HL-60 (cell line): ENCODE measurements at regions not wholly inside any gene's neighbourhood (a gene's known extent, or its start where the extent isn't known, plus 50 kb on each side); places are given as distances from the start of the nearest gene placed in this dataset.
A peak's percentile ranks its signal among the peaks of the same experiment; 100 is the strongest.

Experiments
- DNase-seq, 2 experiments: peaks; one replicate each; pipeline ENCODE4 v3.0.0-alpha.2; 2010 to 2020; ENCODE audit warnings: low read depth in 1 of 2, low spot score in 1 of 2
- H3K27ac ChIP-seq: fragments of 250-450 bp; sonication (Bioruptor Pico); replicated peaks from 2 replicates; pipeline ENCODE4 v1.5.1; 2020; ENCODE audit warnings: mild to moderate bottlenecking, moderate library complexity
- H3K27me3 ChIP-seq: fragments of 250-450 bp; sonication (Bioruptor Pico); 2 replicates; pipeline ENCODE4 v1.5.1; 2021; ENCODE audit warnings: mild to moderate bottlenecking, moderate library complexity; ENCODE audit not compliant: insufficient read depth, poor library complexity, severe bottlenecking
- H3K4me3 ChIP-seq: replicated peaks from 2 replicates; pipeline ENCODE4 v1.5.1; 2011; ENCODE audit warnings: mild to moderate bottlenecking, control low read depth, low read length; ENCODE audit not compliant: insufficient read depth
- GABPA ChIP-seq: IDR thresholded peaks from 2 replicates; pipeline ENCODE4 v1.6.1; 2012; ENCODE audit warnings: low read depth
- POLR2AphosphoS5 ChIP-seq: IDR thresholded peaks from 2 replicates; pipeline ENCODE4 v1.6.1; 2012; ENCODE audit warnings: low read depth
- REST ChIP-seq: IDR thresholded peaks from 2 replicates; pipeline ENCODE4 v1.6.1; 2012; ENCODE audit warnings: low read depth; ENCODE audit not compliant: insufficient replicate concordance
- SPI1 ChIP-seq: IDR thresholded peaks from 2 replicates; pipeline ENCODE4 v1.6.1; 2012; ENCODE audit warnings: low read depth, mild to moderate bottlenecking, borderline replicate concordance
- TF ChIP-seq, protein P1 (sequence below): IDR thresholded peaks from one replicate; pipeline ENCODE4 v1.5.1; 2011; ENCODE audit warnings: low read length, control low read depth, inconsistent platforms; ENCODE audit not compliant: insufficient read depth

DNA sequence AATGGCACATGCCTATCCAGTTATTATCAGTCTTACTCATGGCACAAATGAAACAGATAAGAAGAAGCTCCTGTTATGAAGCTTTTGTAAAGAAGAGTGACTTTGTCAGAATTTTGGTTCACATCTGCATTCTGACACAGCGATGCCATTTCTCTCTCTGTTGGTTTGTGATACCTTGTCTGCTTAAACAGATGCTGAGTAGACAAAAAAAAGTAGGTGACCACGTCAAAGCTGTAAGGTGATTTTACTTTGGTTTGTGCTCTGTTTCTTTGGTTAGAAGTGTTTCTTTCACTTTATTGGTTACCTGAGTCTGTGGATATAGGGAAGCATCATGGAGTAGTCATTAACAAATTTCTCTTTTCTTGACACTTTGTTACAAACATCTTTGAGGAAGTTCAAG, 422.3 kb upstream of the ADAMTSL1 start:
- H3K27ac ChIP-seq, result no peak overlapping the region
- H3K4me3 ChIP-seq, result no peak overlapping the region
- DNase-seq, result no peak
- H3K27me3 ChIP-seq, result no peaks in the 10 kb centered on the region
- TF ChIP-seq REST (no peak), POLR2AphosphoS5 (no peak), GABPA (no peak), SPI1 (no peak)
- TF ChIP-seq, protein P1, sequence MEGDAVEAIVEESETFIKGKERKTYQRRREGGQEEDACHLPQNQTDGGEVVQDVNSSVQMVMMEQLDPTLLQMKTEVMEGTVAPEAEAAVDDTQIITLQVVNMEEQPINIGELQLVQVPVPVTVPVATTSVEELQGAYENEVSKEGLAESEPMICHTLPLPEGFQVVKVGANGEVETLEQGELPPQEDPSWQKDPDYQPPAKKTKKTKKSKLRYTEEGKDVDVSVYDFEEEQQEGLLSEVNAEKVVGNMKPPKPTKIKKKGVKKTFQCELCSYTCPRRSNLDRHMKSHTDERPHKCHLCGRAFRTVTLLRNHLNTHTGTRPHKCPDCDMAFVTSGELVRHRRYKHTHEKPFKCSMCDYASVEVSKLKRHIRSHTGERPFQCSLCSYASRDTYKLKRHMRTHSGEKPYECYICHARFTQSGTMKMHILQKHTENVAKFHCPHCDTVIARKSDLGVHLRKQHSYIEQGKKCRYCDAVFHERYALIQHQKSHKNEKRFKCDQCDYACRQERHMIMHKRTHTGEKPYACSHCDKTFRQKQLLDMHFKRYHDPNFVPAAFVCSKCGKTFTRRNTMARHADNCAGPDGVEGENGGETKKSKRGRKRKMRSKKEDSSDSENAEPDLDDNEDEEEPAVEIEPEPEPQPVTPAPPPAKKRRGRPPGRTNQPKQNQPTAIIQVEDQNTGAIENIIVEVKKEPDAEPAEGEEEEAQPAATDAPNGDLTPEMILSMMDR, result no peak

GRCh38 chr9:18052060-18052459, 421.9 kb upstream of the ADAMTSL1 start:
- Histone ChIP-seq H3K4me3 (no peak overlapping the region), H3K27me3 (no peaks in the 10 kb centered on the region), H3K27ac (no peak overlapping the region)
- TF ChIP-seq REST (no peak), POLR2AphosphoS5 (no peak), SPI1 (no peak)
- TF ChIP-seq, protein P1, result no peak
- DNase-seq, result no peak

GRCh38 chr9:18056269-18056992, 417.5 kb upstream of the ADAMTSL1 start:
- peak; percentile 96 for TF ChIP-seq SPI1
- no peak for TF ChIP-seq REST
- no peaks in the 10 kb centered on the region for H3K27me3 ChIP-seq
- DNase-seq, result peak in 1 of 2 experiments; percentile 75
- no peak overlapping the region for H3K4me3 ChIP-seq
- H3K27ac ChIP-seq, result peak overlapping the region; percentile 48

GRCh38 chr9:18056993-18057369, 417.0 kb upstream of the ADAMTSL1 start:
- H3K27ac ChIP-seq, result peak overlapping the region; percentile 45
- H3K4me3 ChIP-seq, result no peak overlapping the region
- peak in 1 of 2 experiments; percentile 22 for DNase-seq
- TF ChIP-seq GABPA, result no peak
- TF ChIP-seq SPI1, result no peak
- no peak for TF ChIP-seq REST
- no peaks in the 10 kb centered on the region for H3K27me3 ChIP-seq
